HepG2 (cell line): ENCODE measurements at regions not wholly inside any gene's neighbourhood (a gene's known extent, or its start where the extent isn't known, plus 50 kb on each side); places are given as distances from the start of the nearest gene placed in this dataset.

Source experiments
- ATAC-seq: fragments of 200-7000 bp; cut with Tn5 transposase; 3 replicates; pipeline ENCODE4 v1.9.1; 2020; ENCODE audit warnings: mild to moderate bottlenecking, moderate library complexity
- BruUV-seq: library from RNA; stranded (reverse); fragments of 400-500 nt; replicated peaks from 2 replicates; lab custom pipeline; 2021; lab: Mats Ljungman, UMichigan
- CTCF ChIA-PET: fragments of 300-600 bp; formaldehyde crosslinking; extraction: SDS; loops from one replicate; lab custom pipeline; 2021; ENCODE audit warnings: low total read pairs, inconsistent platforms, low intra/inter-chr PET ratio; lab: Yijun Ruan, JAX
- POLR2A ChIA-PET: fragments of 350-600 bp; sonication (Branson Sonifier 250); formaldehyde crosslinking; loops from one replicate; lab custom pipeline; 2020; ENCODE audit warnings: antibody characterized with exemption, inconsistent platforms; lab: Yijun Ruan, JAX
- DNase-seq: peaks from one replicate; pipeline ENCODE4 v3.0.0-alpha.2; 2015; ENCODE audit warnings: low spot score
- FAIRE-seq: peaks from 3 replicates; lab custom pipeline; 2011; peaks lifted over from hg19 to GRCh38; lab: Jason Lieb, UNC
- H2AFZ ChIP-seq: one replicate; pipeline ENCODE4 v1.6.1; 2011; ENCODE audit warnings: low read length, inconsistent platforms
- H3K27ac ChIP-seq: fragments of 300-600 bp; 3 replicates; pipeline ENCODE4 v1.8.0; 2011; ENCODE audit warnings: mixed run types, mild to moderate bottlenecking, mixed read lengths, low read length, inconsistent platforms; ENCODE audit not compliant: insufficient read depth; ENCODE audit errors: extremely low read length
- H3K27me3 ChIP-seq, 2 experiments: fragments of 200-600 bp in 1 of 2; 2 replicates in 1 of 2; 3 replicates in 1 of 2; pipeline versions ENCODE4 v1.6.0 to v1.8.0; 2011; ENCODE audit warnings: low read length in 2 of 2, mild to moderate bottlenecking in 2 of 2, moderate library complexity in 2 of 2, inconsistent platforms in 1 of 2; ENCODE audit not compliant: insufficient read depth in 2 of 2, control insufficient read depth in 1 of 2
- H3K36me3 ChIP-seq, 2 experiments: fragments of 200-600 bp in 1 of 2; replicated peaks in 1 of 2; 2 replicates in 1 of 2; 3 replicates in 1 of 2; pipeline versions ENCODE4 v1.5.1 to v1.8.0; 2011; ENCODE audit warnings: low read length in 2 of 2, inconsistent platforms in 1 of 2; ENCODE audit not compliant: insufficient read depth in 2 of 2, control insufficient read depth in 1 of 2
- H3K4me1 ChIP-seq: 2 replicates; pipeline ENCODE4 v1.5.1; 2012; ENCODE audit warnings: low read length, inconsistent platforms; ENCODE audit not compliant: insufficient read depth
- H3K4me2 ChIP-seq: 2 replicates; pipeline ENCODE4 v1.6.0; 2011; ENCODE audit warnings: low read depth, low read length, inconsistent platforms
- H3K4me3 ChIP-seq, 3 experiments: fragments of 200-600 bp in 1 of 3; sonication (generic), shearing (Covaris generic) in 1 of 3; replicated peaks in 1 of 3; 2 replicates each; pipeline ENCODE4 v1.5.1; 2011 to 2016; ENCODE audit warnings: low read length in 3 of 3, inconsistent platforms in 2 of 3, low read depth in 2 of 3, mild to moderate bottlenecking in 2 of 3, control low read depth in 1 of 3, mixed read lengths in 1 of 3; ENCODE audit not compliant: insufficient read depth in 1 of 3
- H3K79me2 ChIP-seq: one replicate; pipeline ENCODE4 v1.6.1; 2011; ENCODE audit warnings: low read length, inconsistent platforms; ENCODE audit not compliant: insufficient read depth
- H3K9ac ChIP-seq: 2 replicates; pipeline ENCODE4 v1.6.0; 2011; ENCODE audit warnings: mild to moderate bottlenecking, low read depth, low read length, inconsistent platforms; ENCODE audit not compliant: insufficient read depth
- H3K9me3 ChIP-seq: 2 replicates; pipeline ENCODE4 v1.5.1; 2012; ENCODE audit warnings: mild to moderate bottlenecking, low read length
- H4K20me1 ChIP-seq: 2 replicates; pipeline ENCODE4 v1.6.0; 2011; ENCODE audit warnings: inconsistent platforms, mild to moderate bottlenecking, low read length, moderate library complexity; ENCODE audit not compliant: insufficient read depth
- E2F2 ChIP-seq: sonication (generic); formaldehyde crosslinking; IDR thresholded peaks from 2 replicates; pipeline ENCODE4 v1.4.0; 2020; ENCODE audit warnings: missing genetic modification reagents, borderline replicate concordance
- HOMEZ ChIP-seq: IDR thresholded peaks from 2 replicates; pipeline ENCODE4 v1.6.1; 2016; ENCODE audit warnings: low read depth
- KDM5B ChIP-seq: sonication (generic); formaldehyde crosslinking; IDR thresholded peaks from 2 replicates; pipeline ENCODE4 v1.4.0; 2020; ENCODE audit warnings: missing genetic modification reagents, mild to moderate bottlenecking, borderline replicate concordance
- KIAA2018 ChIP-seq: sonication (generic); formaldehyde crosslinking; IDR thresholded peaks from 2 replicates; pipeline ENCODE4 v1.5.0; 2020; ENCODE audit warnings: mild to moderate bottlenecking, missing genetic modification reagents, borderline replicate concordance
- SIX1 ChIP-seq: sonication (generic); formaldehyde crosslinking; IDR thresholded peaks from 2 replicates; pipeline ENCODE4 v1.4.0; 2020; ENCODE audit warnings: missing genetic modification reagents, borderline replicate concordance
- TBX3 ChIP-seq: fragments of 450-650 bp; IDR thresholded peaks from 2 replicates; pipeline ENCODE4 v1.6.1; 2017; ENCODE audit warnings: antibody characterized with exemption, mild to moderate bottlenecking, inconsistent platforms, borderline replicate concordance
- ZFYVE20 ChIP-seq: sonication (generic); formaldehyde crosslinking; IDR thresholded peaks from 2 replicates; pipeline ENCODE4 v1.8.0; 2023; ENCODE audit warnings: low read depth, mild to moderate bottlenecking, moderate library complexity, missing genetic modification reagents, borderline replicate concordance
- ZNF160 ChIP-seq: sonication (generic); formaldehyde crosslinking; IDR thresholded peaks from 2 replicates; pipeline ENCODE4 v1.8.0; 2022; ENCODE audit warnings: mild to moderate bottlenecking, inconsistent platforms, missing genetic modification reagents
- ZNF225 ChIP-seq: sonication (generic); formaldehyde crosslinking; IDR thresholded peaks from 2 replicates; pipeline ENCODE4 v1.4.0; 2020; ENCODE audit warnings: mild to moderate bottlenecking, missing genetic modification reagents
- ZNF790 ChIP-seq: sonication (generic); formaldehyde crosslinking; IDR thresholded peaks from 2 replicates; pipeline ENCODE4 v1.8.0; 2022; ENCODE audit warnings: missing genetic modification reagents, mild to moderate bottlenecking, borderline replicate concordance
- ZSCAN29 ChIP-seq: sonication (generic); formaldehyde crosslinking; conservative IDR thresholded peaks from 2 replicates; pipeline ENCODE4 v1.4.0; 2020; ENCODE audit warnings: mild to moderate bottlenecking, missing genetic modification reagents
- WGBS: methylation state at CpG from one replicate; pipeline ENCODE4 v1.1.6; 2017; ENCODE audit warnings: low lambda C conversion rate; 5-methylcytosine and 5-hydroxymethylcytosine counted together
- in situ Hi-C: cut with HindIII; loops from 2 replicates; pipeline ENCODE4 v1.10.0; 2017; ENCODE audit warnings: low pct_unique_long_range_greater_than_20kb; ENCODE audit not compliant: extremely low pct_ligation_motif_present
- intact Hi-C: fragments of 100-400 bp; cut with micrococcal nuclease; formaldehyde crosslinking; loops from one replicate; pipeline ENCODE4 v1.10.0; 2022; ENCODE audit not compliant: unreplicated experiment

- no peak for TF ChIP-seq KIAA2018 (CRISPR knock-in tag)
- TF ChIP-seq E2F2 (CRISPR knock-in tag): no peak
- no peak for TF ChIP-seq ZNF160 (CRISPR knock-in tag)
- TF ChIP-seq, all 625 proteins: peak for 0
Observed at GRCh38 chr6:66128656-66129055, 421.6 kb upstream of the EYS start (continued).

GRCh38 chr6:66128243-66128642 is 421.2 kb upstream of the EYS start:
- no peak for FAIRE-seq
- Histone ChIP-seq H2AFZ (no peak overlapping the region), H3K36me3 (no peaks in the 10 kb centered on the region), H3K4me2 (no peak overlapping the region), H3K27me3 (no peaks in the 10 kb centered on the region), H3K9ac (no peak overlapping the region), H3K27ac (no peak overlapping the region), H3K79me2 (no peaks in the 10 kb centered on the region), H3K4me3 (no peak overlapping the region), H3K9me3 (0 out of 2 replicates have a peak, but pooled peaks cover 8% of the 10 kb centered on the region), H3K4me1 (no peaks in the 10 kb centered on the region), H4K20me1 (no peaks in the 10 kb centered on the region)
- no peak for ATAC-seq
- BruUV-seq: no TSS peak
- no peak for DNase-seq
- WGBS: 3% methylated on average over 2 of the region's 2 CpGs
- POLR2A ChIA-PET: no interaction called here
- in situ Hi-C loops (no loop called here), intact Hi-C loops (no loop called here)
- CTCF ChIA-PET: no interaction called here
- no peak for TF ChIP-seq ZFYVE20 (CRISPR knock-in tag)
- TF ChIP-seq ZNF225 (CRISPR knock-in tag): no peak
- no peak for TF ChIP-seq ZNF790 (CRISPR knock-in tag)
- no peak for TF ChIP-seq HOMEZ (CRISPR knock-in tag)
- no peak for TF ChIP-seq ZSCAN29 (CRISPR knock-in tag)
- no peak for TF ChIP-seq TBX3
- no peak for TF ChIP-seq KDM5B (CRISPR knock-in tag)
- no peak for TF ChIP-seq SIX1 (CRISPR knock-in tag)
